ENCODE measurements at regions not wholly inside any gene's neighbourhood (a gene's known extent, or its start where the extent isn't known, plus 50 kb on each side); places are given as distances from the start of the nearest gene placed in this dataset.
A peak's percentile ranks its signal among the peaks of the same experiment; 100 is the strongest.

DNA sequence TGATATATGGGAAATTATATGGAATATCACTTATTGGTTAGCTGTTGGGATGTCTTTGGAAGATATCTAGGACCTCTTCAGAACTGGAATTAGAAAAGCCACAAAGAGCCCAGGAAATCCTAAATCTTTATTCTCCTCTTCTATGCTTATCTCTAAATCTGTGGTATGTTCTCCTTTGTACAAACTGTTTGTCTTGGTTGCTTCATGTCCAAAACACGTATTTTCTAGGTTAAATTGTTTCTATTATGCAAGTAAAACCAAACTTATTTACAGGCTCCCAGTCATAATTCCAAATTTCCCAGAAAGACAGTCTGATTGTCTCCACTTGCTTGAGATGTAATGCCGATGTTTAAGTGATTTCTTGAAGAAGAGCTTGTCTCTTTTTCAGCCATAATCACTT lies 650.9 kb downstream of the CDH11 start:
- no peak for DNase-seq (ENCODE audit: low read depth)
- TF ChIP-seq, protein P1, sequence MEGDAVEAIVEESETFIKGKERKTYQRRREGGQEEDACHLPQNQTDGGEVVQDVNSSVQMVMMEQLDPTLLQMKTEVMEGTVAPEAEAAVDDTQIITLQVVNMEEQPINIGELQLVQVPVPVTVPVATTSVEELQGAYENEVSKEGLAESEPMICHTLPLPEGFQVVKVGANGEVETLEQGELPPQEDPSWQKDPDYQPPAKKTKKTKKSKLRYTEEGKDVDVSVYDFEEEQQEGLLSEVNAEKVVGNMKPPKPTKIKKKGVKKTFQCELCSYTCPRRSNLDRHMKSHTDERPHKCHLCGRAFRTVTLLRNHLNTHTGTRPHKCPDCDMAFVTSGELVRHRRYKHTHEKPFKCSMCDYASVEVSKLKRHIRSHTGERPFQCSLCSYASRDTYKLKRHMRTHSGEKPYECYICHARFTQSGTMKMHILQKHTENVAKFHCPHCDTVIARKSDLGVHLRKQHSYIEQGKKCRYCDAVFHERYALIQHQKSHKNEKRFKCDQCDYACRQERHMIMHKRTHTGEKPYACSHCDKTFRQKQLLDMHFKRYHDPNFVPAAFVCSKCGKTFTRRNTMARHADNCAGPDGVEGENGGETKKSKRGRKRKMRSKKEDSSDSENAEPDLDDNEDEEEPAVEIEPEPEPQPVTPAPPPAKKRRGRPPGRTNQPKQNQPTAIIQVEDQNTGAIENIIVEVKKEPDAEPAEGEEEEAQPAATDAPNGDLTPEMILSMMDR (conservative IDR thresholded peaks at IDR 0.05; ENCODE audit: low read depth, low read length) = no peak
- no peak overlapping the region for H3K4me3 ChIP-seq (ENCODE audit: low read depth, low read length)

DNA sequence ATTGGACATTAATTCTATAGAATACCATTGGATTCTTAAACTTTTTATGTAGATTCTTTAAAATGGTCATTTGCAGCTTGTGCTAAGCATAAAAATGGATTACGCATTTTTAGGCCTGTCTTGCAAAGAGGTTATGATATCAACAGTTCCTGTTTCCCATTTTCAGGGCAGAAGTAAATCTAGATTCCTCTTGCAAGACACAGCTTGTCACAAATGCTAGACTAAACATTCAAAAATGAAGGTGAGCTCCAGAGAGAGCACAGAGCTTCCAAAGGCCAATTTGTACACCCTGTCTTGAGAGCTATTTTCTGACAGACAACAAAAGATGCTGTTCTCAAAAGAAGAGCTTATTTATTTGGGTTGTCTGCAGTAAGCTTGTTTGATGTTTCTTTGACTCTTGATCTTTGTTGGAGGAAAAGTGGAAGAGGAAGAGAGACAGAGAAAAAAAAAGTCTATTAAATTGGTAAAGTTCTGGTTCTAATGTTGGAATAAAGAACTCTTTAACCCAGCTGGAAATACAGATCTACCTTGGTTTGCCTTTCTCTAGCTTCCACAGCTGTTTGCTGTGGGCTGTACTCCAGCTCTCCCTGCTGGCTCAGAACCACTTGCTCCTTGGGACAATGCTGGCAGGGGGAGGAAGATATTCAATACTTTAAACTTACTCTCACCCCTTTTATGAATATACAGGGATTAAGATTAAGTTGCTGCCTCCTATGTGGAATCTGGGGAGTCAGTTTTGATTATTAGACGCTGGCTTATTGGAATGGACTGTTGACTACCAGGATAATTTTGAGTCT lies 651.8 kb downstream of the CDH11 start:
- TF ChIP-seq, protein P1 (conservative IDR thresholded peaks at IDR 0.05; ENCODE audit: low read depth, low read length) = peak; percentile 33
- H3K4me3 ChIP-seq (ENCODE audit: low read depth, low read length) = no peak overlapping the region
- DNase-seq (ENCODE audit: low read depth) = no peak

DNA sequence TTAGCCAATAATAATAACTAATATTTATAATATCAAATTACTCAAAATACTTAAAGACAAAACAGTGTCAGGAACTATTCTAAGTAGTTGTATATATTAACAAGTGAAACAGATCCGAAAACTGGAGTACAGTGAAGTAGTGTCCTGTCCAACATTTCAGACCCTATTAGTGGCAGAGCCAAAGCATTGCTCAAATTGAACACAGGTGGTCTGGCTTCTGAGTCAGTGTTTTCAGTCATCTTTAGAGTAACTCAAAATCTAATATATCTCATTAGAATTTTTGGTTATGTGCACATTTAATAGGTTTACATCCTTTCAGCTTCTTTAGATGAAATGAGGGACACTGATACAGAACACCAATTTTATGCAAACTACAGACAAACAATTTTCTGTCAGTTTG lies 652.5 kb downstream of the CDH11 start:
- DNase-seq (ENCODE audit: low read depth) = no peak
- TF ChIP-seq, protein P1 (conservative IDR thresholded peaks at IDR 0.05; ENCODE audit: low read depth, low read length) = no peak
- no peak overlapping the region for H3K4me3 ChIP-seq (ENCODE audit: low read depth, low read length)

DNA sequence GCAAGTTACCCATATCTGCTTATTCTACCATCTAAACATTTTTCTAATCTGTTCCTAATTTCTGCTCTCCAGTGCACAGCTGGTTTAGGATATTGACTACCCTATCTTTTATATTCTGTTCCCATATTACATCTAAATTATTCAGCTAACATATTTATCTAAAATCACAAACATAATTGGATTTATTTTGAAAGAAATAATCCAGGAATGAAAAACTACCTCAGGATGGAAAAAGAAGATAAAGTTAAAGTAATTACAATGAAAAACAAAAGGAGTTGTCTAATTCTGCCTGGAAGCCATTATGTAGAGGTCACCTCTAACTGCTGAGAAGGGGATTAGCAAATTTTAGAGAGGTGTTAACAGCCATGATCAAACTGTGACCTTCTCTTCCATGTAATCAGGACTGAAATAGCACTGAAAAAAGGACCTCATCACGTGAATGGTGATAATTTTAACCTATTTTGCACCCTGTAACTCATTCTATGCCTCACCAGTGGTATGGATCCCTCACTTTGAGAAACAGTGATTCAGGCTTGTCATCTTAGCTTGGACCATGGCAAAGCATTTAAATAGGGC lies 653.3 kb downstream of the CDH11 start:
- no peak overlapping the region for H3K4me3 ChIP-seq (ENCODE audit: low read depth, low read length)
- TF ChIP-seq, protein P1 (conservative IDR thresholded peaks at IDR 0.05; ENCODE audit: low read depth, low read length) = no peak
- DNase-seq (ENCODE audit: low read depth) = no peak

DNA sequence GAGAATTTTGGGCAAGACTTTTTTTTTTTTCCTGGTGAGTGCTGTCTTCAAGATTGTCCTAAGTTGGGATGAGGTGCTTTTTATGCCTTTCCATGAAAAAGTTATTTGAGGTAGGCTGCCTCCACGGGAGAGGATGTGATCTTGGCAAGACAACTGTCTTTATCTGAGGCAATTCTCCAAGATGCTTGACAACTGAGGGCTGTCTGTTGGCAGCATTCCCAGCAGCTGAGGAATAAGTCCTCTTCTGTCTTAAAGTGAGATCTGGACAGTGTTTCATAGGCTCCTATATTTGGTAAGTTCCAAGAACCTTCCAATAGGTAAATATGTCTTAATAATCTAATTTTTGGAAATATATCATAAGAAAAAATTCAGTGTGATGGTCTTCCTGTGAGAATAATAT lies 662.0 kb downstream of the CDH11 start:
- H3K4me3 ChIP-seq (ENCODE audit: low read depth, low read length) = no peak overlapping the region
- TF ChIP-seq, protein P1 (conservative IDR thresholded peaks at IDR 0.05; ENCODE audit: low read depth, low read length) = no peak
- no peak for DNase-seq (ENCODE audit: low read depth)

DNA sequence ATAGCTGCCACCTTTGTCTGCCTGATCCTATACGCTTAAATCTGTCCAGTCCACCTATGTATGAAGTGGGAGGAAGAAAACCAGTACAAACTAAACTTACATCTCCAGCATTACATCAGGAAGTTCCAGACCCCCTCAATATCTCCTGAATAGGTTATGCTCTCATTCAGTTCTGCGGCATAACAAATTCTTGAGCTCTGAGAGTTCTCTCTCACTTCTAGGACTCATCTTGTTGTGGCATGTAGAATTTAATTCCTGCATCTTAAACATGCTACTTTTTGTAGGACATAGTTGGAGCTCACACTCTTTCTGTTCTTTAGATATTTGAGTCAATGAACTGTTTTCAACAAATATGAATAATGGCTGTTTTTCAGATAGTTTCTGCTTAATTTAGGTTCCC lies 662.5 kb downstream of the CDH11 start:
- TF ChIP-seq, protein P1 (conservative IDR thresholded peaks at IDR 0.05; ENCODE audit: low read depth, low read length) = no peak
- no peak for DNase-seq (ENCODE audit: low read depth)
- H3K4me3 ChIP-seq (ENCODE audit: low read depth, low read length) = no peak overlapping the region

DNA sequence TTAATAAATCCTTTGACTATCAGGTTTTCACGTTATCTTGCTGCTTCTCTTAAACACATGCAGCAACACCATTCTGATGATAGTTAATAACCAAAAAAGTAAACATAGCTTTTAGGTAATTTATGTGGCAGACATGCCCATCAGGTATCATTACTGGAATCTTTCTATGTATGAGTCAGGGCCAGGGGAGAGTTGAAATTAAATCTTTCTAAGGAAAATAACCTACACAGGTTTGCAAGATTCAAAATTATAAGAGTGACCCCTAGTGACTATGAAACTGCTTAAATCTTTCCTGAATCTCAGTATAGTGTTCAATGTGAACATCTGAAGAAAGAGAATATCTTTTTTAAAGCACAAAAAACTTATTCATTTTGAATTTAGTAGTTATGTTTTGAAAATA lies 666.6 kb downstream of the CDH11 start:
- TF ChIP-seq, protein P1 (conservative IDR thresholded peaks at IDR 0.05; ENCODE audit: low read depth, low read length) = peak; percentile 46
- DNase-seq (ENCODE audit: low read depth) = no peak
- H3K4me3 ChIP-seq (ENCODE audit: low read depth, low read length) = no peak overlapping the region
